HL-60 (cell line): ENCODE measurements at regions not wholly inside any gene's neighbourhood (a gene's known extent, or its start where the extent isn't known, plus 50 kb on each side); places are given as distances from the start of the nearest gene placed in this dataset.
"Not testable (repeated sequence)": the region's sequence is repeated elsewhere in the genome, so short reads cannot be mapped to it uniquely, and the experiment has no call there.

Experiments used
- GABPA ChIP-seq: IDR thresholded peaks from 2 replicates; pipeline ENCODE4 v1.6.1; 2012; ENCODE audit warnings: low read depth
- POLR2AphosphoS5 ChIP-seq: IDR thresholded peaks from 2 replicates; pipeline ENCODE4 v1.6.1; 2012; ENCODE audit warnings: low read depth
- SPI1 ChIP-seq: IDR thresholded peaks from 2 replicates; pipeline ENCODE4 v1.6.1; 2012; ENCODE audit warnings: low read depth, mild to moderate bottlenecking, borderline replicate concordance
- TF ChIP-seq, protein P1 (sequence below): IDR thresholded peaks from one replicate; pipeline ENCODE4 v1.5.1; 2011; ENCODE audit warnings: low read length, control low read depth, inconsistent platforms; ENCODE audit not compliant: insufficient read depth

DNA sequence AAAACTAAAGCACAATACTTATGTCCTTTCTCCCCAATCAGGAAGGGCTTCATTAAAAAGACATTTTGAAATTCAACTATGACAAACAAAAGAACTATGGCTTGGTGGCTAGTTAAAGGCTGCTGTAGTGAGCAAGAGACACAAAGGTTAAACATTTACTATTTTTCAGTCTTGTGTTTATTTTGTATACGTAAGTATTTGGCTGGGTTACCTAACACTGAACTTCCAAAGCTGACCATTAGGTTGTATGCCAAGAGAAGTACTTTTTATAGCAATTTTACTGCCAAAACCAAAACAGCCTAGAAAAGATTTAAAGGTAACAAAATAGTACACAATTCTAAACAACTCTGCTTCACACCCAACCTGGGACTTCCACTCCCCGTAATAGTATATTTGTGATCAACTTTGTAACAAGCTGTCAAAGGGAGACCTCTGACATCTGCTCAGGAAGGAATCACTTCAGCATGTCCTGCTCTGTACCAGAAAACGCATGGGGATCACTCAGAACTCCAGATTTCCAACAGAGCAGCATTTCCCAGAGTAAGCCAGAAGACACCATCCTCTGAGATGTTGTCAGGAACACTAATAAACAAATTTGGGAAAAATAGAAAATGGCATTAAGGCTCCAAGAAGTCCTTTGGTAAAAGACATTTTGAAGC, 69.0 kb upstream of the ZSCAN2 start:
- TF ChIP-seq, protein P1, sequence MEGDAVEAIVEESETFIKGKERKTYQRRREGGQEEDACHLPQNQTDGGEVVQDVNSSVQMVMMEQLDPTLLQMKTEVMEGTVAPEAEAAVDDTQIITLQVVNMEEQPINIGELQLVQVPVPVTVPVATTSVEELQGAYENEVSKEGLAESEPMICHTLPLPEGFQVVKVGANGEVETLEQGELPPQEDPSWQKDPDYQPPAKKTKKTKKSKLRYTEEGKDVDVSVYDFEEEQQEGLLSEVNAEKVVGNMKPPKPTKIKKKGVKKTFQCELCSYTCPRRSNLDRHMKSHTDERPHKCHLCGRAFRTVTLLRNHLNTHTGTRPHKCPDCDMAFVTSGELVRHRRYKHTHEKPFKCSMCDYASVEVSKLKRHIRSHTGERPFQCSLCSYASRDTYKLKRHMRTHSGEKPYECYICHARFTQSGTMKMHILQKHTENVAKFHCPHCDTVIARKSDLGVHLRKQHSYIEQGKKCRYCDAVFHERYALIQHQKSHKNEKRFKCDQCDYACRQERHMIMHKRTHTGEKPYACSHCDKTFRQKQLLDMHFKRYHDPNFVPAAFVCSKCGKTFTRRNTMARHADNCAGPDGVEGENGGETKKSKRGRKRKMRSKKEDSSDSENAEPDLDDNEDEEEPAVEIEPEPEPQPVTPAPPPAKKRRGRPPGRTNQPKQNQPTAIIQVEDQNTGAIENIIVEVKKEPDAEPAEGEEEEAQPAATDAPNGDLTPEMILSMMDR: not testable (repeated sequence)
- not testable (repeated sequence) for TF ChIP-seq SPI1, POLR2AphosphoS5, GABPA
